SK-N-SH (cell line): ENCODE measurements at regions not wholly inside any gene's neighbourhood (a gene's known extent, or its start where the extent isn't known, plus 50 kb on each side); places are given as distances from the start of the nearest gene placed in this dataset.

Source experiments
- CTCF ChIA-PET: fragments of 300-600, 350-600 bp; formaldehyde crosslinking; extraction: SDS; loops from one replicate; lab custom pipeline; 2021; lab: Yijun Ruan, JAX
- POLR2A ChIA-PET: fragments of 350-600 bp; sonication (Branson Sonifier 250); formaldehyde crosslinking; extraction: SDS; loops from one replicate; lab custom pipeline; 2020; ENCODE audit warnings: antibody characterized with exemption, inconsistent platforms; lab: Yijun Ruan, JAX
- DNase-seq: peaks from one replicate; pipeline ENCODE4 v3.0.0; 2012
- H2AFZ ChIP-seq: fragments of 200-600 bp; sonication (generic); 2 replicates; pipeline ENCODE4 v1.8.1; 2016; ENCODE audit warnings: antibody characterized with exemption, mild to moderate bottlenecking, low read depth
- H3F3A ChIP-seq: fragments of 200-600 bp; sonication (generic); replicated peaks from 2 replicates; pipeline ENCODE3; 2016; ENCODE audit warnings: antibody characterized with exemption, mild to moderate bottlenecking; ENCODE audit not compliant: insufficient read depth
- H3K27ac ChIP-seq, 2 experiments: fragments of 200-500 bp in 1 of 2; fragments of 200-600 bp in 1 of 2; sonication (Bioruptor generic) in 1 of 2; sonication (generic), shearing (Covaris generic) in 1 of 2; 2 replicates each; pipeline versions ENCODE4 v1.5.1 to v1.6.1; 2014 to 2016; ENCODE audit warnings: low read depth in 2 of 2, inconsistent platforms in 1 of 2, low read length in 1 of 2, mild to moderate bottlenecking in 1 of 2, mixed read lengths in 1 of 2
- H3K27me3 ChIP-seq: fragments of 200-600 bp; sonication (generic), shearing (Covaris generic); 2 replicates; pipeline ENCODE4 v1.6.1; 2016; ENCODE audit warnings: mixed run types; ENCODE audit not compliant: insufficient read depth
- H3K36me3 ChIP-seq, 2 experiments: fragments of 200-500 bp in 1 of 2; fragments of 200-600 bp in 1 of 2; sonication (Bioruptor generic) in 1 of 2; sonication (generic) in 1 of 2; replicated peaks in 1 of 2; 2 replicates each; pipeline versions ENCODE3 to v1.5.1; 2014 to 2016; ENCODE audit warnings: low read length in 1 of 2, mild to moderate bottlenecking in 1 of 2; ENCODE audit not compliant: insufficient read depth in 2 of 2, control insufficient read depth in 1 of 2
- H3K4me1 ChIP-seq, 2 experiments: fragments of 200-500 bp in 1 of 2; fragments of 200-600 bp in 1 of 2; sonication (Bioruptor generic) in 1 of 2; sonication (generic), shearing (Covaris generic) in 1 of 2; 2 replicates each; pipeline versions ENCODE4 v1.5.1 to v1.6.1; 2014 to 2016; ENCODE audit warnings: low read depth in 1 of 2, low read length in 1 of 2, mixed run types in 1 of 2; ENCODE audit not compliant: insufficient read depth in 2 of 2, control insufficient read depth in 1 of 2
- H3K4me2 ChIP-seq: fragments of 200-600 bp; sonication (generic), shearing (Covaris generic); 2 replicates; pipeline ENCODE4 v1.6.1; 2017; ENCODE audit warnings: mixed run types
- H3K4me3 ChIP-seq, 2 experiments: fragments of 200-500 bp in 1 of 2; fragments of 200-600 bp in 1 of 2; sonication (Bioruptor generic) in 1 of 2; sonication (generic), shearing (Covaris generic) in 1 of 2; 2 replicates each; pipeline versions ENCODE4 v1.5.1 to v1.8.1; 2014 to 2016; ENCODE audit warnings: low read depth in 2 of 2, inconsistent platforms in 1 of 2, low read length in 1 of 2, mild to moderate bottlenecking in 1 of 2, mixed read lengths in 1 of 2, moderate library complexity in 1 of 2
- H3K79me2 ChIP-seq: fragments of 200-600 bp; sonication (generic); 2 replicates; pipeline ENCODE4 v1.8.1; 2017; ENCODE audit warnings: mild to moderate bottlenecking; ENCODE audit not compliant: insufficient read depth
- H3K9ac ChIP-seq: fragments of 200-600 bp; sonication (generic); 2 replicates; pipeline ENCODE4 v1.6.1; 2017; ENCODE audit warnings: mixed run types
- H3K9me2 ChIP-seq: fragments of 200-600 bp; sonication (generic); 2 replicates; pipeline ENCODE4 v1.6.1; 2017; ENCODE audit warnings: mixed run types
- H3K9me3 ChIP-seq: fragments of 200-600 bp; sonication (generic); 2 replicates; pipeline ENCODE4 v1.6.1; 2017; ENCODE audit warnings: mixed run types, mild to moderate bottlenecking, moderate library complexity
- H4K20me1 ChIP-seq: fragments of 200-600 bp; sonication (generic); 2 replicates; pipeline ENCODE4 v1.6.1; 2017; ENCODE audit warnings: mild to moderate bottlenecking, mixed run types; ENCODE audit not compliant: insufficient read depth
- EP300 ChIP-seq, 2 experiments: IDR thresholded peaks; 2 replicates each; pipeline versions ENCODE4 v1.4.0 to v1.6.1; 2012; ENCODE audit warnings: borderline replicate concordance in 1 of 2, low read depth in 1 of 2, low read length in 1 of 2
- EZH2phosphoT487 ChIP-seq: fragments of 200-600 bp; sonication (generic); IDR thresholded peaks from 2 replicates; pipeline ENCODE4 v1.6.1; 2017; ENCODE audit warnings: low read depth, mixed run types, mild to moderate bottlenecking, antibody characterized with exemption, moderate library complexity, borderline replicate concordance
- FOSL2 ChIP-seq: IDR thresholded peaks from 2 replicates; pipeline ENCODE4 v1.4.0; 2012; ENCODE audit warnings: low read depth, mild to moderate bottlenecking, moderate library complexity, borderline replicate concordance
- FOXJ3 ChIP-seq: sonication (generic); formaldehyde crosslinking; IDR thresholded peaks from 2 replicates; pipeline ENCODE4 v1.5.1; 2020; ENCODE audit warnings: mild to moderate bottlenecking, missing genetic modification reagents
- FOXM1 ChIP-seq: IDR thresholded peaks from 2 replicates; pipeline ENCODE4 v1.4.0; 2012; ENCODE audit warnings: low read depth, mild to moderate bottlenecking
- GATA2 ChIP-seq: sonication (generic); formaldehyde crosslinking; IDR thresholded peaks from 2 replicates; pipeline ENCODE4 v1.5.0; 2020; ENCODE audit warnings: mild to moderate bottlenecking, missing genetic modification reagents
- IRF3 ChIP-seq: fragments of 150-350 bp; IDR thresholded peaks from 2 replicates; pipeline ENCODE4 v1.6.1; 2016; ENCODE audit warnings: mild to moderate bottlenecking, low read depth, low read length
- JUND ChIP-seq: IDR thresholded peaks from 2 replicates; pipeline ENCODE4 v1.4.0; 2012
- NFIC ChIP-seq: IDR thresholded peaks from 2 replicates; pipeline ENCODE4 v1.4.0; 2012; ENCODE audit warnings: borderline replicate concordance
- NRF1 ChIP-seq: IDR thresholded peaks from 2 replicates; pipeline ENCODE4 v1.6.1; 2012; ENCODE audit warnings: low read depth, mild to moderate bottlenecking, low read length
- POLR2AphosphoS5 ChIP-seq: IDR thresholded peaks from 2 replicates; pipeline ENCODE4 v1.6.1; 2012; ENCODE audit warnings: low read depth, low read length
- RAD21 ChIP-seq: IDR thresholded peaks from 2 replicates; pipeline ENCODE4 v1.6.1; 2012; ENCODE audit warnings: mild to moderate bottlenecking, low read length
- RCOR1 ChIP-seq: fragments of 150-350 bp; IDR thresholded peaks from 2 replicates; pipeline ENCODE4 v1.6.1; 2017; ENCODE audit warnings: antibody characterized with exemption, low read length
- RXRA ChIP-seq: IDR thresholded peaks from 2 replicates; pipeline ENCODE4 v1.4.0; 2012; ENCODE audit warnings: low read depth, mild to moderate bottlenecking, borderline replicate concordance
- SMC3 ChIP-seq: IDR thresholded peaks from 2 replicates; pipeline ENCODE4 v1.6.1; 2012; ENCODE audit warnings: low read depth, low read length, improper control_type of control experiment
- YY1 ChIP-seq: IDR thresholded peaks from 2 replicates; pipeline ENCODE4 v1.4.0; 2012; ENCODE audit warnings: low read depth, mild to moderate bottlenecking
- WGBS: methylation state at CpG from one replicate; pipeline ENCODE4 v1.1.6; 2017; ENCODE audit warnings: low lambda C conversion rate; 5-methylcytosine and 5-hydroxymethylcytosine counted together

- TF ChIP-seq IRF3, result no peak
Measured at GRCh38 chr13:65724226-65724625, 1505.9 kb downstream of the PCDH9 start (continued).

- no peak overlapping the region for H3K27ac ChIP-seq
- 90% methylated on average over 6 of the region's 6 CpGs for WGBS
- no peak overlapping the region for H3K4me2 ChIP-seq
- H3K9me3 ChIP-seq, result peaks cover 4% of the 10 kb centered on the region; the same call in 1 of the 2 replicates
- DNase-seq, result no peak
- CTCF ChIA-PET, result no interaction called here
- no peaks in the 10 kb centered on the region for H3K27me3 ChIP-seq
- H3K9ac ChIP-seq, result no peak overlapping the region
- POLR2A ChIA-PET, result no interaction called here
- no peaks in the 10 kb centered on the region for H4K20me1 ChIP-seq
- no peaks in the 10 kb centered on the region for H3F3A ChIP-seq
- H2AFZ ChIP-seq, result peak overlapping the region; percentile 23; the same call in 1 of the 2 replicates
- H3K79me2 ChIP-seq, result no peaks in the 10 kb centered on the region
- H3K4me3 ChIP-seq, result no peak overlapping the region
- no peaks in the 10 kb centered on the region for H3K9me2 ChIP-seq
- H3K36me3 ChIP-seq, result peaks cover 0 to 4% of the 10 kb centered on the region in 2 experiments
- H3K4me1 ChIP-seq, result no peaks in the 10 kb centered on the region
- TF ChIP-seq YY1 (no peak), RAD21 (no peak), EP300 (IDR thresholded peaks at IDR 0.05; ENCODE audit: borderline replicate concordance in 1 of 2, low read depth in 1 of 2, low read length in 1 of 2) (no peak)
Measured at GRCh38 chr13:65722506-65722905, 1507.6 kb downstream of the PCDH9 start.

- TF ChIP-seq NFIC, result no peak
- no peak for TF ChIP-seq FOSL2
- TF ChIP-seq SMC3, result no peak
- TF ChIP-seq JUND, result no peak
- TF ChIP-seq RCOR1, result no peak
- no peak for TF ChIP-seq EP300 (IDR thresholded peaks at IDR 0.05; ENCODE audit: borderline replicate concordance in 1 of 2, low read depth in 1 of 2, low read length in 1 of 2)
- no peak for TF ChIP-seq FOXJ3 (CRISPR knock-in tag)
- no peak for TF ChIP-seq GATA2 (CRISPR knock-in tag)
- no peak for TF ChIP-seq RXRA
- TF ChIP-seq NRF1, result no peak
- no peak for TF ChIP-seq IRF3
- no peak for TF ChIP-seq FOXM1
- TF ChIP-seq EZH2phosphoT487, result no peak
- TF ChIP-seq POLR2AphosphoS5, result no peak
- H3K9me2 ChIP-seq, result no peaks in the 10 kb centered on the region
- H3K9ac ChIP-seq, result no peak overlapping the region
- peaks cover 0 to 7% of the 10 kb centered on the region in 2 experiments for H3K36me3 ChIP-seq
- no peaks in the 10 kb centered on the region; the same call in 1 of the 2 replicates for H3K9me3 ChIP-seq
- H3K4me1 ChIP-seq, result no peaks in the 10 kb centered on the region
- POLR2A ChIA-PET, result no interaction called here
- no peak overlapping the region for H3K4me3 ChIP-seq
- no peaks in the 10 kb centered on the region for H3F3A ChIP-seq
- no peaks in the 10 kb centered on the region for H3K27me3 ChIP-seq
- H2AFZ ChIP-seq, result no peak overlapping the region
- CTCF ChIA-PET, result no interaction called here
- WGBS, result 83% methylated on average over 2 of the region's 2 CpGs
- no peaks in the 10 kb centered on the region for H3K79me2 ChIP-seq
- H3K4me2 ChIP-seq, result no peak overlapping the region
- no peak for DNase-seq
- H3K27ac ChIP-seq, result no peak overlapping the region
- no peaks in the 10 kb centered on the region for H4K20me1 ChIP-seq
Measured at GRCh38 chr13:65719831-65720230, 1510.3 kb downstream of the PCDH9 start.
